Sciatic nerve (tissue), 2 donors: ENCODE measurements at regions not wholly inside any gene's neighbourhood (a gene's known extent, or its start where the extent isn't known, plus 50 kb on each side); places are given as distances from the start of the nearest gene placed in this dataset.
"Not testable (repeated sequence)": the region's sequence is repeated elsewhere in the genome, so short reads cannot be mapped to it uniquely, and the experiment has no call there.

Experiments used
- ATAC-seq: fragments of 200-7000 bp; cut with Tn5 transposase; one replicate; pipeline ENCODE4 v1.9.1; 2020; ENCODE audit warnings: mild to moderate bottlenecking, moderate library complexity
- DNase-seq: peaks from one replicate; pipeline ENCODE4 v3.0.0-alpha.2; 2020; ENCODE audit warnings: low spot score
- intact Hi-C: fragments of 100-400 bp; cut with DNase I; formaldehyde crosslinking; loops from one replicate; pipeline ENCODE4 v1.14.2; 2022
- donor health status: DM: no; HTN: no; CAD: no.
- donor health status: DM: no; HTN: no; CAD: no.

DNA sequence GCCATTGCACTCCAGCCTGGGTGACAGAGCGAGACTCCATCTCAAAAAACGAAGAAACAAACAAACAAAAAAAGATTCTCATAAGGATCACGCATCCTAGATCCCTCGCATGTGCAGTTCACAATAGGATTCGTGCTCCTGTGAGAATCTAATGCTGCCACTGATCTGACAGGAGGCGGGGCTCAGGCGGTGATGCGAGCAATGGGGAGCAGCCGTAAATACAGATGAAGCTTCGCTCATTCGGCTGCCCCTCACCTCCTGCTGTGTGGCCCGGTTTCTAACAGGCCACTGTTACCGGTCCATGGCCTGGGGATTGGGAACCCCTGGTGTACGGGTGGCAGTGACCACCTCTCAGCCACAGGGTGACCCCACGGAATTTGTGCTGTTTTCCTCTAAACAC, 98.2 kb upstream of the MRI1 start:
- ATAC-seq: no peak
- DNase-seq: no peak
- intact Hi-C loops: no loop called here

DNA sequence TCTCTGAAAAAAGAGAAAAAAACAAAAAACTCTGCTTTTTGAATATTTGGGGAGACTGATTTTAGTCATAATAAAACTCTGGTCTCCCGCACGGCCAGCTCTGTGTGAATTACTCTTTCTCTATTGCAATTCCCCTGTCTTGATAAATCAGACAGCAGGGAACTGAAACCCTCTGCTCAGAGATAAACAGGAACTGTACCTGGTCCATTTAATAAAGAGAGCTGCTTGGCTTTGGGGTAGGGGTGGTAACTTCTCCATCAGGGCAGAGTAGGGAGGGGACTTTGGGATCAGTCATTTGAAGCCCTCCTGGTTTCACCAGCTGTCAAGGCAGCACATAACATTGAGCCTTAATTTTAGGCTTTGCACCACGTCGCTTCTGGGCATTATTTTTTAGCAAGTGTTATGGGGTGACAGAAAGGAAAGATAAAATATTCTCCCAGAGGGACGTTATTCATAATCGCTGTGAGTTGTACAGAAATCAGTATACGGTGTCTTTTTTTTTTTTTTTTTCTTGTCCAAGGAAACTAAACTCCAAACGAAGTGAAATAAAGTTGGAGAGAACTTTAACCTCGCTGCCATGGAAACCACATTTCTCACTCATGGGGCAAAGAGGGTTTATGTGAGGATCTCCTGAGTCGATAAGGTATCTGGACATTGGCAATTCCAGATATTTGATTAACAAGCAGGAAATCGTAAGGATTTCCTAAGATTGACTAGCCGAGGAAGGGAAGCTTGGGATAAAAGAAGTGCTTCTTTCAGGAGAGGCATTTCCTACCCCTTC, 99.0 kb upstream of the MRI1 start:
- DNase-seq: no peak
- no peak for ATAC-seq
- intact Hi-C loops: no loop called here

DNA sequence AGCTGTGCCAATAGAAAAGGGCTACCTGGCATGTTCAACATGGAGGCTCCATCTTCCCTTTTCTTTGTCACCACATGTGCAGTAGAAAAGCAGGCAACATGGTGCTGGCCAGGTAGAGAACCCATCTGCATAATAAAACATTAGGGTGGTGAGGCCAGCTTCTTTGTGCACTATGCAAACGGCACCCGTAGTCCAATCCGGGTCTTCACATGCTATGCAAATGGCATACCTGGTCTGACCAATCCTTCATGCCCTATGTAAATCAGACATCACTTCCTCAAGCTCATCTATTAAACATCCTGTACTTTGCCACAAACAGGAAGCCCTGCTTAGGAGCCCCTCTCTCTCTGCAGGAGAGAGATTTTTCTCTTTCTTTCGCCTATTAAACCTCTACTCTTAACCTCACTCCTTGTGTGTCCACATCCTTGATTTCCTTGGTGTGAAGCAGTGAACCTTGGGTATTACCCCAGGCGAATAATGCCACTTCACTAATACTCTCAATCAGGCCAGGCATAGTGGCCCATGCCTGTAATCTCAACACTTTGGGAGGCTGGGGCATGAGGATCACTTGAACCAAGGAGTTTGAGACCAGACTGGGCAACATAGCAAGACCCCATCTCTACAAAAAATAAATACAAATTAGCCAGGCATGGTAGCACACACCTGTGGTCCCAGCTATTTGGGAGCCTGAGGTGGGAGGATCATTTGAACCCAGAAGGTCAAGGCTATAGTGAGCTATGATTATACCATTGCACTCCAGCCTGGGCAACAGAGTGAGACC, 111.3 kb upstream of the MRI1 start:
- ATAC-seq: no peak
- no peak for DNase-seq
- intact Hi-C loops: no loop called here

DNA sequence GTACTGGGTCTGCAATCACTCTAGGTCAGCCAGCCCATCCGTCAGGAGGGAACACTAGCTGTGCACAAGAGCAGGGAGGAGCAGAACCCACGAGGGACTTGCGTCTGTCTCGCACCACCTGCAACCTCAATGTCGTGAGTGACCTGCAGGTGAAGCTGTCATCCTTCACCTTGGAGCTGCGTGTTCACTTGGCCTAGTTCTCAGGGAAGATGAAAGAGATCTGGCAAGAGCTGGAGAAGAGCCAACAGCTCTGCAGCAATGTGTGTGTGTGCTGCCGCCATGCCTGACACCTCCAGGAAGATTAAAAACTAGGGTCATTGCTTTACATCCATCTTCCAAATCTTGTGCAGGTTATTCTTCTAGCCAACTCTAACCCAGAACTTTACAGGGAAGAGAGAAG, 117.6 kb upstream of the MRI1 start:
- DNase-seq (no peak), ATAC-seq (no peak)
- intact Hi-C loops: no loop called here

DNA sequence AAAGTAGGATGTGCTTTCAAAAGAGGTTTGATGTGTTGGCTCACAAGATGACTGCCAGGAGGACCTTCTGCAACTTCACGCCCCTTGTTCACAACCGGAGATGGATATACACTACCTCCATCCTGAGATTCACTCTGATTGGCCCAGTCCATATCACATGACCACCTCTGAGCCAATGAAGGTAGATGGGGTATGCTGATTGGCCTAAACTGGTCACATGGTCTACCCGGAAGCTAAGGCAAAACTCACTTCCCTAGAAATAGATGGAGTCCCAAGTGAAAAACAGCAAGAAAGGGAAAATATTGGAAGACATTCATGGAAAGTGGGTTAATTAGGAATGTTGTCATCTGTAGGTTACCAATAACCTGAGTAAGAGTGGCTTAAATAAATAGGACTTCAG, 119.7 kb upstream of the MRI1 start:
- no peak for DNase-seq
- intact Hi-C loops: no loop called here
- no peak for ATAC-seq

GRCh38 chr19:13640611-13641010, 123.7 kb upstream of the MRI1 start:
- DNase-seq (no peak), ATAC-seq (no peak)
- intact Hi-C loops: no loop called here

GRCh38 chr19:13639342-13639929, 124.9 kb upstream of the MRI1 start:
- DNase-seq (no peak), ATAC-seq (no peak)
- intact Hi-C loops: no loop called here

GRCh38 chr19:13637664-13638063, 126.7 kb upstream of the MRI1 start:
- no peak for DNase-seq
- intact Hi-C loops: no loop called here

DNA sequence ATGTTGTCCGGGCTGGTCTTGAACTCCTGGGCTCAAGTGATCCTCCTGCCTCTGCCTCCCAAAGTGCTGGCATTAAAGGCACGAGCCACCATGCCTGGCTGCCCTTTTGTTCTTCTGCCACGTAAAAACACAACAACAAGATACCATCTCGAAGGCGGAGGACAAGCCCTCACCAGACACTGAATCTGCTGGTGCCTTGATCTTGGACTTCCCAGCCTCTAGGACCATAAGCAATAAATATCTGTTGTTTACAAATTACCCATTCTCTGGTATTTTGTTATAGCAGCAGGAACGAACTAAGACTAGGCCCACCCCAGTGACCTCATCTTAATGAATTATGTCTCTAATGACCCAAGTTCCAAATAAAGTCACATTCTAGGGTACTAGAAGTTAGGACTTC, 128.4 kb upstream of the CACNA1A start:
- ATAC-seq: no peak
- intact Hi-C loops: no loop called here
- DNase-seq: no peak

More at GRCh38 chr19:13637664-13638063, 126.7 kb upstream of the MRI1 start:
- ATAC-seq: no peak

GRCh38 chr19:13633522-13633922, 127.2 kb upstream of the CACNA1A start:
- intact Hi-C loops: no loop called here
- ATAC-seq (no peak), DNase-seq (no peak)

GRCh38 chr19:13633109-13633508, 126.8 kb upstream of the CACNA1A start:
- no peak for ATAC-seq
- intact Hi-C loops: no loop called here
- DNase-seq: no peak

DNA sequence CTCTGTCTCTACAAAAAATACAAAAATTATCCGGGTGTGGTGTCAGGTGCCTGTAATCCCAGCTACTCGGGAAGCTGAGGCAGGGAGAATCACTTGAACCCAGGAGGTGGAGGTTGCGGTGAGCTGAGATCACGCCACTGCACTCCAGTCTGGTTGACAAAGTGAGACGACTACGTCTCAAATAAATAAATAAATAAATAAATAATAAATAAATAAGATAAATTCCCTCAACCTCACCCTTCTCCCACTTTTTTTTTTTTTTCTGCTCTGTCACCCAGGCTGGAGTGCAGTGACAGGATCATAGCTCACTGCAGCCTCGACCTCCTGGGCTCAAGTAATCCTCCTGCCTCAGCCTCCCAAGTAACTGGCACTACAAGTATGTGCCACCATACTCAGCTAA, 125.9 kb upstream of the CACNA1A start:
- ATAC-seq, DNase-seq, intact Hi-C loops: not testable (repeated sequence)

DNA sequence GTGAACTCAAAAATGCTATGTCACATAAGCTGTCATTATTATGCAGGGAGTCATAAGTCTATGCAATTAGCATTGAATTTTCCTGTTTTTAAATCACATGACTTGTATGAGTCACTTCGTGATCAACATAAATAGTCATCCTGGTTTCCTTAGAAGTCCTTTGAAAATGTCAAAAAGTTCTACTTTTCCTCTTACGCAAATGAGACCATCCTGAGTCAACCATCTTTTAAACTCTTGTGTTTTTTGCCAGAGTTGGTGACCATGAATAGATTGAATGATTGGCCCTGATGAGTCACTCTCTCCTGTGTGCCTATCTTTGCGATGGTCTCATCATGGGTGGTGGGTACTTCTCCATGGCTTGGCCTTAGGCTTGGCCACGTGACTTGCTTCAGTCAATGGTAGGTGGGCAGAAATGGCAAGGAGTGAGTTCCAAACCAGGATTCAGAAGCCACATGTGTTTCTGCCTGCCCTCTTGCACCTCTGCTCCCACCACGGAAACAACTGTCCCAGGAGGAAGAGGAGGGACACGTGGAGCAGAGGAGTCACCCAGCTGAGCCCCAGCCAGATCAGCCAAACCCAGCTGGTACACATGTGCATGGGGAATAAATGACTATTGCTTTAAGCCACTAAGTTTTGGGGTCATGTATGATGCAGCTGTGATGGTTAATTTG, 123.5 kb upstream of the CACNA1A start:
- intact Hi-C loops: no loop called here
- no peak for ATAC-seq
- DNase-seq: no peak

- intact Hi-C loops: no loop called here
- DNase-seq: peak; percentile 28
- no peak for ATAC-seq
Measured at GRCh38 chr19:13627531-13627930, 121.3 kb upstream of the CACNA1A start.

- intact Hi-C loops: no loop called here
Measured at GRCh38 chr19:13623716-13624710, 117.7 kb upstream of the CACNA1A start.

GRCh38 chr19:13622766-13623715, 116.8 kb upstream of the CACNA1A start:
- ATAC-seq (no peak), DNase-seq (peak; percentile 27)
- intact Hi-C loops: no loop called here

More at GRCh38 chr19:13623716-13624710, 117.7 kb upstream of the CACNA1A start:
- ATAC-seq (no peak), DNase-seq (peak; percentile 43)

- intact Hi-C loops: no loop called here
- ATAC-seq (no peak), DNase-seq (peak; percentile 22)
Measured at GRCh38 chr19:13621413-13621812, 115.1 kb upstream of the CACNA1A start.
